ENCODE measurements at regions not wholly inside any gene's neighbourhood (a gene's known extent, or its start where the extent isn't known, plus 50 kb on each side); places are given as distances from the start of the nearest gene placed in this dataset.

- TF ChIP-seq ZMAT5 (CRISPR knock-in tag; IDR thresholded peaks at IDR 0.05; ENCODE audit: borderline replicate concordance, low read depth) (no peak), ELF1 (CRISPR knock-in tag; IDR thresholded peaks at IDR 0.05) (no peak), RELA (CRISPR knock-in tag; IDR thresholded peaks at IDR 0.05) (no peak), TCF7L2 (IDR thresholded peaks at IDR 0.05; ENCODE audit: low read depth, low read length) (no peak), EP300 (IDR thresholded peaks at IDR 0.05; ENCODE audit: low read depth in 2 of 2, low read length in 2 of 2) (no peak), EP300 (CRISPR knock-in tag; IDR thresholded peaks at IDR 0.05; ENCODE audit: borderline replicate concordance) (no peak), SRSF1 (optimal IDR thresholded peaks at IDR 0.05; ENCODE audit: low read depth, low read length) (no peak), PRDM10 (CRISPR knock-in tag; IDR thresholded peaks at IDR 0.05; ENCODE audit: low read depth) (no peak), ZNF704 (CRISPR knock-in tag; IDR thresholded peaks at IDR 0.05; ENCODE audit: borderline replicate concordance) (no peak), HINFP (CRISPR knock-in tag; IDR thresholded peaks at IDR 0.05; ENCODE audit: low read depth) (no peak), NR3C1 (CRISPR knock-in tag; IDR thresholded peaks at IDR 0.05) (no peak), CBFB (CRISPR knock-in tag; IDR thresholded peaks at IDR 0.05) (no peak), HMG20B (CRISPR knock-in tag; conservative IDR thresholded peaks at IDR 0.05) (no peak), YY1 (IDR thresholded peaks at IDR 0.05; ENCODE audit: insufficient read depth, insufficient replicate concordance, low read depth, low read length) (no peak)
Observed at GRCh38 chr12:107372229-107372658, 278.9 kb upstream of the CRY1 start.
